HG03460 (cell line): ENCODE measurements at regions not wholly inside any gene's neighbourhood (a gene's known extent, or its start where the extent isn't known, plus 50 kb on each side); places are given as distances from the start of the nearest gene placed in this dataset.

Experiments
- ATAC-seq: cut with Tn5 transposase; IDR thresholded peaks from one replicate; pipeline ENCODE4 v1.9.1; 2021; ENCODE audit not compliant: unreplicated experiment

DNA sequence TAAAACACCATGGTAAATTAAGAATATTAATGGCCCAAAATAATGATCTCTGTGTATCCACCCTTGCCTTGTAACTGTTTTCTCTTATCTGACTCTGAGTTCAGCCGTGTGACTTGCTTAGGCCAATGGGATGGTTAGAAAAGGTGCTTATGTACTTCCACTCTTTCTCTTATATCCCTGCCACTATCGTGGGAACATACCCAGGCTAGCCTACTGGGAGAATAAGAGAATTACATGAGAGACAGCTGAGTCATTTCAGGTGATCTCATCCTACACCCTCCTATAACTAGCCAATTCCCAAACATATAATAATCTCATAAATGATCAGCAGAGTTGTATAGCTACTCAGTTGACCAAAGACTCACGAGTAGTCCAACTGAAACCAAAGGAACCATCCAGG, 98.3 kb upstream of the ABI3BP start:
- ATAC-seq: no peak

DNA sequence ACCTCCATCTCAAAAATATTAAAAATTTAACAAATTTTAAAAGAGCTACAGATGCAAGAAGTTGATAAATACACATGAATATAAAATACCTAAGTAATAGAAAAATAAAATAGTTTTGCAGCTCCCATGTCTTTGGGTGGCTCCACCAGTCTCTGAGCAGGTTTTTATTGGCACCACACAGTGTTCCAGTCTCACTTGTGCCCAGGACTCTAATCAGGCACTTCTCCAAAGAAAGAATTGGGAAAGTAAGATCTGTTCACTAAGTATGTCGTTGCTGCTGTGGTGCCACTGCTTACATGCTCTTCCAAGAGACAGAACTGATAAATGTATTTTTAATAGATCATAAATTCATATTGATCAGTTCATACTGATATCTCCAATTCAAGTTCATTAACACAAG, 92.5 kb upstream of the ABI3BP start:
- ATAC-seq: no peak

DNA sequence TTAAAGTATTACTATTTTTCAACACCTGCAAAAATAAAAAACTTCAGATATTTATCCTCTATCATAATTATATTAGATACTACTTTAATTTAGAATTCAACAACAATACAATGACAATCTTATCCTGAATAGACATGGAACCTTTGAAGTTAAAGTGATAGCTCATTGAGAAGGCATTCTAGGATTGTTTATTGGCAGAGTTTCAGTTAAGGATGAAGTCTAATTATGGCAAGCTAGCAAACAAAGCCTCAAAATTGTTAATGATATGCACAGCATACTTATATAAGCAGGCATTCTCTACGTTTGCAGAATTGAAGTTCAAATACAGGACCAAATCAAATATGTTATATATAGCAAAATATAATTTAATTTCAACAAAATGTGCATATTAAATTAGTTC, 91.2 kb upstream of the ABI3BP start:
- no peak for ATAC-seq

DNA sequence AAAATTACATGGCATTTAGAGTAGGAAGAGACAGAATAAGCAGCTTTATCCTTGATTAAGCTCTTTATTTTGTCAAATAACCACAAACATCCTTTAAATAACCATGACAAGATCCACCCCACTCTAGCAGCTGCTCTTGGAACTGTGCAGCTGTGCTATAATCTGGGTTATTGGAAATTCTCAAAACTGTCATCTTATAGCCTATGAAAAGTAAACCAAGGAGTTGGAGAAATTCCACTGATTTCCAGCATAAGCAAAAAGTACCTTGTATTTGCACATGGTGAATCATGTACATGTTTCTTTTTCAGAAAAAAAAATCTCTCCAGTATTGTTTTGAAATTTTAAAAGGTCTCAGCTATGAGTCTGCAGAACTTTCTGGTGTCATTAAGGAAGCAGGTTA, 88.8 kb upstream of the ABI3BP start:
- ATAC-seq: no peak

DNA sequence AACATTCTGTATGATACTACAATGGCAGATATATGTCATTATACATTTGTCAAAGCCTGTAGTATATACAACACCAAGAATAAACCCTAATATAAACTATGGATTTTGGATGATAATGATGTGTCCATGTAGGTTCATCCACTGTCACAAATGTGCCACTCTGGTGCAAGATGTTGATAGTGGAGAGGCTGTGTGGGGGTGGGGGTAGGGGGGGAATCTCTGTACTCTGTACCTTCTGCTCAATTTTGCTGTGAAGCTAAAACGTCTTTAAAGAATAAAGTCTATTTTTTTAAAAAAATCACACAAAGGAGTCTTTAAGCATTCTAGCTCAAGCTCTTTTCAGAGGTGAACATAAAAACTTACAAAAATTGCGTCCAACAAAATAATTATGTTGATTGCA, 88.2 kb upstream of the ABI3BP start:
- ATAC-seq: no peak

DNA sequence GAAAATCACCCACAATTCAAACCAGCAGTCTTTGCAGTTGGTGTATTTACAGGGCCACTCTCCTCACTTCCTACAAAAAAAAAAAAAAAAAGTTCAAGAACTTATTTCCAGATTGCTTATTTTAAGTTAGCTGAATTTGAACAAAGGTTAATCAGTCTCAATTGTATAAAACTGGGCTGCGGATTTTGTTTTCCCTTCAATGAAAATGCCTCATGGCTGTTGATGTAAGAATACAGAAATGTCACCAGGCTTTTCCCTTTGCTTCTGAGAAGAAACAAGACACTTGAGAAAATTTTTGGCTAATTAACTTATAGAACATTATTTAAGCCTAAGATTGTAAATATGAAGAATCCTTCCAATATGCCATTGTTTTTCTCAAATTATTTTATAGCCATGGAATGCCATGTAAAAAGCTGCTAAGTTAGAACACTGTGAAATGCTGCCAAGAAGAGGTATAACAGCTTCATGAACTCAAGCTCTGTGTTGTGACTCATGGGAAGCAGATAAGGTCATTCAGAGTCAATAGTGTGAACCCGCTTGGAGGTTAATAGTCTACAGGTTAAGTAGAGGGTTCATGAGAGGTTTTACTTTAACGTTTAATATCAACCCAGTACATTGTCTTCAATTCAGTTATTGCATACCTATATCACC, 84.3 kb upstream of the ABI3BP start:
- no peak for ATAC-seq

DNA sequence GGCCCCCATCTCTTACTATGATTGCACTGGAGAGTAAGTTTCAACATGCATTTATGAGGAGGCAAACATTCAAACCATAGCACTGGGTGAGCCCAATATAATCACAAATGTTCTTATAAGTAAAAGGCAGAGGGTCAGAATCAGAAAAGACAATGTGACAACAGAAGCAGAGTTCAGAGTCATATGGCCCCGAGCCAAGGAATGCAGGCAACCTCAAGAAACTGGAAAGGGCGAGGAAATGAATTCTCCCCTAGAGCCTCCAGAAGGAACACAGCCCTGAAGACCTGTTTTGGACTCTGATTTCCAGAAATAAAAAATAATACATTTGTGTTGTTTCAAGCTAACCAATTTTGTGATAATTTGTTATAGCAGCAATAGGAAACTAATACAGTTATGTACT, 81.3 kb upstream of the ABI3BP start:
- no peak for ATAC-seq

DNA sequence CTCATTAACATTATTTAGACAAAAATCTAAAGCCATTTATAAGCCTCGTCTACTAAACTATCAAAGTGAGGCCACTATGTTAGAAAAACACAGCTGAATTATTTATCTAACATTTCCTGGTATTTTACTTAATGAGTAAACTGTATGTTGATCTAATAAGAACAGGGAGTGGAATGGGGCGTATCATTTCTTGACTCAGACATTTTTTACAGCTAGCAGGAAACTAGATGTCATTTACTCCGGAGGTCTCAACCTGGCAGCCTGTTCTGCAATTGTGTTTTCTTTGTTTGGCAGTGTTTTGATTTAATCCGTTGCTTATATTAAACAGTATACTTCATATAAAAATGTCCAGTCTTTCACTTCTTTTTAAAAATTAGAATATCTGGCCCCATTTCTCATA, 79.1 kb upstream of the ABI3BP start:
- no peak for ATAC-seq

DNA sequence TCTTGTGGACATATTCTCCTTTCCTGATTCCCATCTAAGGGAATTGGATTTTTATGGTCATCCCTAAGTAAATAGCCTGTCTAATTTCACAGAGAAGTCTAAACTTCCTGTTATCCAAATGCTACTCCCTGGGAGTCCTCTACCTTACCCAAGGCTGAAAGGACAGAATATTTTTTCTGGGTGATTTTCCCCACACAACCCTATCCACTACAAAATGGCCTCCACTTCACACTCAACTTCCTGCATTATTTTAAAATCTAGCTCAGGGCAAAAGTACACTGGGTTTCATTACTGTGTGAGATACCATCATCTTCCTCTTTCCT, 77.5 kb upstream of the ABI3BP start:
- no peak for ATAC-seq

DNA sequence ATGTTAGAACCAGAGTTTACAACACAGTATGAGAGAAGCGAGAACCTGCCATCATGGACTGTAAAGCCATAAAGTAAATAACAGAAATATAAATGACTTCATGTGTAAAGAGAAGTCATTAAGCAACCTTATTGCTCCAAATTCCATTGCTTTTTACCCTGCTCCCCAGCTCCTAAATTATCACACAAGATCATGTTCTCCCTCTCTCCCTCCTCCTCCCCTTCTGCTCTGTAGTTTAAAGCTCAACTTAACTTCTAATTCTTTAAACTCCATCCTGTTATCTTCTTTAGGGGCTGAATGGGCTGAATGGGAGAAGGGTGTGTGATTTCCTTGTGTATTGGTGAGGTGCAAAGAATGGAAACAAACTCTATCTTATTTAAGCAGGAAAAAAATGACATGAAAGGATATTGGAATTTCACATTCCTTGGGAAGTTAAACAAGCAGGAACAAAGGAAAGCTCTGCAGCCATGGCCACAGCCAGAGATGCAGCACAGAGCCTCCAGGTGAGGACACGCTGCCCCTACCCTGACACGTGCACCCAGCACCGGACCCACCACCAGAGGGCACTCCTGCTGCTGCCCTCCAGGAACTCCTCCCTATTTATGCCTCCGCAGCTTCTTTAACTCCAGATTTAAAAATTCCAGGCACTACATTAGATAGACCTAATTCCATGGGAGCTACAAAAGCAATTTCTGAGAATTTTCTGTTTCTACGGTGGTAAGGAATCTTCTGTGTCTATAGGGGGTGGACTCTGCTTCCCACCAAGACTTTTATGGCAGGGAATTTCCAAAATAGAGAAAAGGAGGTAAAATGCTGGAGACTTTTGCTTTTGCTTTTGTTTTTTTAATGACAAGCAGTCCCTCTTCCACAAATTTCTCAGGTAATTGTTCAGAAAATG, 76.9 kb upstream of the ABI3BP start:
- no peak for ATAC-seq

DNA sequence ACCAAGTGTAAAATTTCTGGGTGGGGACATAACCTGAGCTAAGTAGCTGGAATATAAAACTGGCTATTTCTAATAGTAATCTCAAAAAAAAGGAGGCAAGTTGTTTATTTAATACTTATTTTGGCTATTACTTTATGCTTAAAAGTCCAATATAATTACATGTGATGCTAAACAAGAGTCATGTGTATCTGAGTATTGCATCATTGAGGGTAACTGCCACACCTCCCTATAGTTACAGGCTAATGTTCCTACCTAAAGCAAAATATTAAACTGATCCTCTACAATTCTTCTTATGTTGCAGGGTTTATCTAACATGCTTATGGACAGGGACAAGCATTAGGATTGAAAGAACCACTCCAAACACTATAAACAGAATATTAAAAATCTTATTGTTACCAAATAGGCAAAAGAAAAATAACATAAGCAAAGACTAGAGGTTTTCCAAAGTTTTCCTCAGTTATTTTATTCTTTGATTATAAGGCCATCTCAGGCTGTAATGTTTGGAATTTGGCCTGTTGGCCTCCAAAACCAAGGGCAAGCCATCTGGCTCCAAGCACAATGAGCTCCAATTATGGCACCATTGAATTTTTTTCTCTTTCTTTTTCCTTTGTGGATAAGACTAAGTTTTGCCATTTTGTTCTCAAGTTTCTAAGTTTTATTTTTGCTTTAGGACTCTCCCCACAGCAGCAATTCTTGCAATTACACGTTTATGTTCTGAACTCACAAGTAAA, 75.8 kb upstream of the ABI3BP start:
- ATAC-seq: no peak

DNA sequence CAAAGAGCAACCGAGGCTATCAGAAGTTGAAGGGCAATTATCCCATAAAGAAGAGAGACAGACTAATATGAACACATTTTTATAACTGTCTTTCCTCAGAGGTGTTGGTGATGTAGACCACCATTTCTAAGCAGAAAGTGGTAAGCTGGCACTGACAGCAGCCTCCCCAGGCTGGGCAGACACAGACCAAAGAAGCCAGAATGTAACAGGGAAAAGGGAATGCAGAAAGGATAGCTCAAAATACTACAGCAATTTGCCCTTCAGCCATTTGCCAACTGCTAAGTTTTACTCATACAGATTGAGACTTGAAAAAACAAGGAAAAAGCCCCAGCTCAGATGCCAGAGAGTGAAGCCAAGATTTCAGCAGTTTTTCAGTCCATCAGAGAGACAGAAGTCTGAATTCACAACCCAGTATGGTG, 73.5 kb upstream of the ABI3BP start:
- ATAC-seq: no peak

DNA sequence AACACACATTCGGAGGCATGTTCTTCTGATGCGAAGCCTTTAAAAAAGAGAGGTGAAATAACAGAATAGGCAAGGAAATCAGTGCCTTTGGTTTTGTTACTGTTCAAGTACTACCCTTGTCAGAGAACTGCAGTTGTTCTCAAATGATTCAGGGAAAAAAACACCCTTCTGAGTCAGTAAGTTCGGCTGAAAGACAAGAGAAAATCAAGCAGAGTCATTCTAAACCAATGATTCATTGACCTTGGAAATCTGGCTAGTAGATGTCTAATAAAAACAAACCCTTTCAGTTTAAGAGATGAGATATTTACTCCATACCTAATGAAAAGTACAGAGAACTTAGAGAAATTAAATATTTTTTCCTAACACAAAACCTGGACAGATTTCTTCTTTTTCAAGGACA, 72.7 kb upstream of the ABI3BP start:
- ATAC-seq: no peak

DNA sequence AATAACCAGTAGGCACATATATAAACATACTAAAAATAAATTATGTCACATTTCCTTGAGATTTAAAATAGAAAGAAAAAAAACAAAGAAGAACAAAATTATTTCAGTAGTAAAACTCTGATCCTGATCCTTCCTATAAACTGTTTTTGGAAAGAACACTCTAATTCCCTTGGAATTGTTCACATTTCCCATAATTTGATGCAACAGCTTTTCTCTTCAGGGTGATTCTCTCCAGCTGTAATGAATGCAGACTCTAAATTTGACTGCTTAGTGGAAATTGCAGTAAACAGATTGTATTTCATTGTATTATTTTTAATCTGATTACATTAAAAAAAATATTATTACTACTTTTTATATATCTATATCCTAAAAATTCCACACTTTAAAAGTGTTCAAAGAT, 70.2 kb upstream of the ABI3BP start:
- no peak for ATAC-seq

DNA sequence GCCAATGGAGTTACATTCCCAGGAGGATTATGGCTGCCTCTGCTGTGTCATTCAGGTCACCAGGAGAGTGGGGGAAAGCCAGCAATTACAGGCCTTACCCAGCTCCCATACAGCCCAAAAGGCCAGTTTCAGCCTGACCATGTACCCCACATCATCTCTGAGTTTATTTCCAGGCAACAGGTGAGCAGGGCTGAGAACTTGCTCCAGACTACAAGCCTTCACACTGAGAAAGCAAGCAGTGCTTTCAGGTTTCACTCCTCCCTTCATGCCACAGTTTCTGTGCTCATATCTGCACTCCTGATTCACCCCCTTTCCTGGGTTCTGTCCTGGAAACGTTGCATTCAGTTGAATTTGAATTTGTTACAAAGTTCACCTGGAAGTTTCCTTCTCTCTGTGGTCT, 68.1 kb upstream of the ABI3BP start:
- ATAC-seq: no peak

DNA sequence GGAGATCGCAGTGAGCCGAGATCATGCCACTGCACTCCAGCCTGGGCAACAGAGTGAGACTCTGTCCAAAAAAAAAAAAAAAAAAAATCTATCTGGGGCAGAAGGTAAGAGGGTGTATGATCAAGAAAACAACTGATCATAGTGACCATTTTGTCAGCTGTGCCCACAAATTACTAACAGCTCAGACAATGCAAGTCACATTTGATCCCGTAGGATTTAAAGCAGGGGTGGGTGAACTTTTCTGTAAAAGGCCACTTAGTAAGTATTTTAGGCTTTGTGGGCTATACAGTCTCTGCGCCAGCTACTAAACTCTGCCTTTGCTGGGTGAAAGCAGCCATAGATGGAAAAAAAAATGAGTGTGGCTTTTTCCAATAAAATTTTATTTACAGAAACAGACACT, 57.6 kb upstream of the ABI3BP start:
- ATAC-seq: no peak

DNA sequence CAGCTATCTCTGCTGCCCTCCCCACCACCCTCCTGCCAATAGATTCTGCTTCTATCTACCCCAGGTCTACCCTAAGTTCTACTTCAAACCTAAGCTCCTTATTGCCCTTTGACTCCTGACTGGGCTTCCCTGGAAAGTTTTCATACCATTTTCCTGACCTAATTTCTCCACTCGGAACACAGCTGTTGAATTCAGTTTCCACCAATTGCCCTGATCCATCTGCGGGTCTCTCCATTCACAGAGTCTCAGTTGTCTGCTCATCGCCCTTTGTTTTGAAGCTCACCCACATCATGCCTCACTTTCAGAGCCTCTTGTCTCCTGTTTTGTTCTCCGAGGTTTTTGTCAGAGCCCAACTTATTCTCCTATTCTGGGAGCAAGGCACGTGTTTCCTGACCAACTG, 56.8 kb upstream of the ABI3BP start:
- ATAC-seq: no peak

DNA sequence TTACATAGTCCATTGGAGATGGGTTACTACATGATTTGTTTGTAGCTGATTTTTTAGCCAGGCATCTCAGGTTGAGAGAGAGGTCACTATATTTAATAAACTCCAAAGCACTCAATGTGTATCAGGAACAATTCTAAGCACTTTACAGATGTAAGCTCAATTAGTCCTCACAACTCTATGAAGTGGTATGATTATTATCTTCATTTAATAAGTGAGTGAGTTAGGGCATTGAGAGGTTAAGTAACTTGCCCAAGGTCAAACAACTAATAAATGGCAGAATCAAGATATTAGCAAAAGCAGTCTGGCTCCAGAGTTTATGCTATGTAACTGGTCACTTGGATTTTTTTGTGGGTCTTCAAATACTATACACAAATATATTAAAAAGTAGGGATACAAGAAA, 56.3 kb upstream of the ABI3BP start:
- no peak for ATAC-seq

DNA sequence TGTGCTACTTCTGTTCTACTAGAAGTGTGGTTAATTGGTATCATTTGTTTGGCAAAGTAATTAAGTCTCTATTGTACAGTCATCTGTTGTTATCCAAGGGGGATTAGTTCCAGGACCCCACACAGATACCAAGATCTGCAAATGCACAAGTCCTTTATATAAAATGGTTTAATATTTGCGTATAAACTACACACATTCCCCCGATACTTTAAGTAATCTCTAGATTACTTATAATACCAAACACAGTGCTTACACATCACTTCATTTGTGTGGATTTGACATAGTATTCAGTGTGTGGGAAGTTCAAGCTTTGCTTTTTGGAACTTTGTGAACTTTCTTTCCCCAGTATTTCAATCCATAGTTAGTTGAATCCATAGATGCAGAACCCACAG, 50.5 kb upstream of the ABI3BP start:
- no peak for ATAC-seq

DNA sequence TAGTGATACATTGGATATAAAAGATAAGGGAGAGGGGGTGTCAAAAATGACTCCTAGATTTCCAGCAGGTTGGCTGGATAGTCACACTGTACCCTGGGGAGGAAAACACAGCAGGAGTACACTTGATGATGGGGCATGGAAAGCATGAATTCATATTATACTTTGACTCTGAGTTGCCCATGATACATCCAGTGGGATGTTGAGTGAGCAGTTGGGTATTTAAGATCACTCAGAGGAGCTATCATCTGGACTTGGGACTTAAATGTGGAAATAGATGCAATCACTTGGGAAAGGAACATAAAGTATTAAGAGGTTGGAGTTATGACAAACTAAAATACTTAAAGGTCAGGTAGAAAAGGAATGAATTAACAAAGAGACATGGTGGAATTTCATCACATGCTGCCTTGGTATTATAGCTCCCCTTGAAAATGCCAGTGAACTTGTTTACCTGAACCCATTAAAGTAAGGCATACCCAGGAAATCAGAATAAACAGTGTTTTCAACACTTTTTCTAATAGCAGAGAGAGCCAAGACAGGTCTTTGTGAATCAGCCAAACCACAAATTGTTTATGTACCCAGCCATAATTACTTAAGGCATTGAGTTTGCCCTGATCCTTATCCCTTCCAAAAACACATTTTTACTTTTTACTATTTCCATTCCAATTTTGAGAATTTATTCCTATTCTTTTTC, 49.9 kb upstream of the ABI3BP start:
- no peak for ATAC-seq
